Trophoblast cell (in vitro differentiated cells and primary cell): ENCODE measurements at regions not wholly inside any gene's neighbourhood (a gene's known extent, or its start where the extent isn't known, plus 50 kb on each side); places are given as distances from the start of the nearest gene placed in this dataset.
A peak's percentile ranks its signal among the peaks of the same experiment; 100 is the strongest.

Source experiments
- DNase-seq, 2 donors: peaks; one replicate each; pipeline ENCODE4 v3.0.0-alpha.2; 2016
- H2AFZ ChIP-seq: 2 replicates; pipeline ENCODE4 v1.6.1; 2013; ENCODE audit warnings: low read length, moderate library complexity, mild to moderate bottlenecking; ENCODE audit not compliant: insufficient read depth, poor library complexity
- H2AK5ac ChIP-seq: 2 replicates; pipeline ENCODE4 v1.6.1; 2013; ENCODE audit warnings: mild to moderate bottlenecking, low read length
- H2BK120ac ChIP-seq: 2 replicates; pipeline ENCODE4 v1.6.1; 2013; ENCODE audit warnings: low read length, mild to moderate bottlenecking, moderate library complexity; ENCODE audit not compliant: insufficient read depth, poor library complexity
- H2BK12ac ChIP-seq: 2 replicates; pipeline ENCODE4 v1.6.1; 2013; ENCODE audit warnings: mild to moderate bottlenecking, low read length, moderate library complexity
- H2BK5ac ChIP-seq: 2 replicates; pipeline ENCODE4 v1.6.1; 2013; ENCODE audit warnings: low read length, low read depth, moderate library complexity, mild to moderate bottlenecking; ENCODE audit not compliant: poor library complexity
- H3K14ac ChIP-seq: 2 replicates; pipeline ENCODE4 v1.6.1; 2013; ENCODE audit warnings: mild to moderate bottlenecking, low read length
- H3K18ac ChIP-seq: 2 replicates; pipeline ENCODE4 v1.6.1; 2013; ENCODE audit warnings: mild to moderate bottlenecking, low read length
- H3K23ac ChIP-seq: 2 replicates; pipeline ENCODE4 v1.6.1; 2013; ENCODE audit warnings: low read length
- H3K27ac ChIP-seq: 2 replicates; pipeline ENCODE4 v1.5.1; 2013; ENCODE audit warnings: low read depth, mild to moderate bottlenecking, inconsistent platforms, low read length, moderate library complexity
- H3K27me3 ChIP-seq: 2 replicates; pipeline ENCODE4 v1.6.1; 2013; ENCODE audit warnings: inconsistent platforms, mild to moderate bottlenecking, low read length, moderate library complexity; ENCODE audit not compliant: insufficient read depth
- H3K36me3 ChIP-seq, 2 experiments: 1 replicate in 1 of 2; 2 replicates in 1 of 2; pipeline ENCODE4 v1.6.1; 2013; ENCODE audit warnings: low read length in 2 of 2, mild to moderate bottlenecking in 2 of 2, moderate library complexity in 1 of 2; ENCODE audit not compliant: insufficient read depth in 2 of 2, control insufficient read depth in 1 of 2
- H3K4ac ChIP-seq: 2 replicates; pipeline ENCODE4 v1.6.1; 2013; ENCODE audit warnings: low read depth, mild to moderate bottlenecking, low read length, moderate library complexity
- H3K4me1 ChIP-seq, 2 experiments: 1 replicate in 1 of 2; 2 replicates in 1 of 2; pipeline ENCODE4 v1.6.1; 2013; ENCODE audit warnings: low read length in 2 of 2, mild to moderate bottlenecking in 2 of 2, moderate library complexity in 1 of 2; ENCODE audit not compliant: insufficient read depth in 2 of 2, control insufficient read depth in 1 of 2
- H3K4me2 ChIP-seq: 2 replicates; pipeline ENCODE4 v1.6.1; 2013; ENCODE audit warnings: inconsistent platforms, mild to moderate bottlenecking, low read length, moderate library complexity
- H3K4me3 ChIP-seq: 2 replicates; pipeline ENCODE4 v1.5.1; 2013; ENCODE audit warnings: mild to moderate bottlenecking, low read depth, low read length, inconsistent platforms
- H3K79me1 ChIP-seq: one replicate; pipeline ENCODE4 v1.6.1; 2013; ENCODE audit warnings: low read length
- H3K79me2 ChIP-seq: 2 replicates; pipeline ENCODE4 v1.6.1; 2013; ENCODE audit warnings: low read length, mild to moderate bottlenecking; ENCODE audit not compliant: control insufficient read depth, insufficient read depth, poor library complexity
- H3K9ac ChIP-seq: 2 replicates; pipeline ENCODE4 v1.6.1; 2013; ENCODE audit warnings: mild to moderate bottlenecking, low read length
- H3K9me3 ChIP-seq: 2 replicates; pipeline ENCODE4 v1.6.1; 2013; ENCODE audit warnings: low read depth, mild to moderate bottlenecking, control low read depth, inconsistent platforms, low read length; ENCODE audit not compliant: insufficient read depth
- H4K12ac ChIP-seq: 2 replicates; pipeline ENCODE4 v1.6.1; 2013; ENCODE audit warnings: low read depth, mild to moderate bottlenecking, low read length, moderate library complexity
- H4K8ac ChIP-seq: 2 replicates; pipeline ENCODE4 v1.6.1; 2013; ENCODE audit warnings: low read depth, mild to moderate bottlenecking, low read length, moderate library complexity
- H4K91ac ChIP-seq: one replicate; pipeline ENCODE4 v1.6.1; 2013; ENCODE audit warnings: low read depth, mild to moderate bottlenecking, low read length, moderate library complexity
- WGBS: extraction: QIAGEN DNeasy Blood & Tissue Kit; methylation state at CpG from one replicate; pipeline ENCODE4 v1.1.7; 2013; ENCODE audit warnings: missing lambda C conversion rate; ENCODE audit not compliant: insufficient read length, insufficient coverage; ENCODE audit errors: extremely low coverage; 5-methylcytosine and 5-hydroxymethylcytosine counted together

- H2AFZ ChIP-seq = no peak overlapping the region
Observed at GRCh38 chr12:81815611-81816010, 56.5 kb upstream of the PPFIA2 start.

GRCh38 chr12:81811778-81812125 lies 52.6 kb upstream of the PPFIA2 start:
- Histone ChIP-seq H3K79me2 (no peaks in the 10 kb centered on the region), H3K23ac (no peak overlapping the region), H3K4me2 (no peak overlapping the region), H2BK12ac (no peak overlapping the region), H4K8ac (no peak overlapping the region), H3K4ac (no peak overlapping the region), H3K4me1 (no peaks in the 10 kb centered on the region), H3K36me3 (no peaks in the 10 kb centered on the region), H2AFZ (no peak overlapping the region), H3K9me3 (peaks cover 1% of the 10 kb centered on the region), H3K4me3 (no peak overlapping the region), H3K27ac (no peak overlapping the region), H2BK5ac (no peak overlapping the region), H2AK5ac (no peak overlapping the region), H4K12ac (no peak overlapping the region), H3K27me3 (no peaks in the 10 kb centered on the region), H2BK120ac (no peak overlapping the region), H4K91ac (no peak overlapping the region), H3K18ac (no peak overlapping the region), H3K79me1 (no peaks in the 10 kb centered on the region), H3K9ac (no peak overlapping the region), H3K14ac (no peak overlapping the region)
- no peak for DNase-seq
- no CpG with 5 or more reads among the region's 5 CpGs for WGBS

More at GRCh38 chr12:81815611-81816010, 56.5 kb upstream of the PPFIA2 start:
- WGBS = no CpG with 5 or more reads among the region's 2 CpGs
- no peak overlapping the region for H2BK5ac ChIP-seq
- no peak overlapping the region for H3K14ac ChIP-seq
- no peak overlapping the region for H2BK12ac ChIP-seq
- no peak overlapping the region for H3K23ac ChIP-seq
- no peak overlapping the region for H3K18ac ChIP-seq
- H3K9me3 ChIP-seq = peaks cover 1% of the 10 kb centered on the region
- H3K4ac ChIP-seq = no peak overlapping the region
- H3K27me3 ChIP-seq = no peaks in the 10 kb centered on the region
- DNase-seq = no peak
- H3K36me3 ChIP-seq = no peaks in the 10 kb centered on the region
- H3K4me3 ChIP-seq = no peak overlapping the region
- no peak overlapping the region for H2BK120ac ChIP-seq
- no peak overlapping the region for H3K27ac ChIP-seq
- H3K79me1 ChIP-seq = no peaks in the 10 kb centered on the region
- H4K12ac ChIP-seq = no peak overlapping the region
- H4K8ac ChIP-seq = no peak overlapping the region
- H2AK5ac ChIP-seq = no peak overlapping the region
- H3K9ac ChIP-seq = no peak overlapping the region
- H3K4me1 ChIP-seq = no peaks in the 10 kb centered on the region
- no peaks in the 10 kb centered on the region for H3K79me2 ChIP-seq
- no peak overlapping the region for H4K91ac ChIP-seq
- no peak overlapping the region for H3K4me2 ChIP-seq

DNA sequence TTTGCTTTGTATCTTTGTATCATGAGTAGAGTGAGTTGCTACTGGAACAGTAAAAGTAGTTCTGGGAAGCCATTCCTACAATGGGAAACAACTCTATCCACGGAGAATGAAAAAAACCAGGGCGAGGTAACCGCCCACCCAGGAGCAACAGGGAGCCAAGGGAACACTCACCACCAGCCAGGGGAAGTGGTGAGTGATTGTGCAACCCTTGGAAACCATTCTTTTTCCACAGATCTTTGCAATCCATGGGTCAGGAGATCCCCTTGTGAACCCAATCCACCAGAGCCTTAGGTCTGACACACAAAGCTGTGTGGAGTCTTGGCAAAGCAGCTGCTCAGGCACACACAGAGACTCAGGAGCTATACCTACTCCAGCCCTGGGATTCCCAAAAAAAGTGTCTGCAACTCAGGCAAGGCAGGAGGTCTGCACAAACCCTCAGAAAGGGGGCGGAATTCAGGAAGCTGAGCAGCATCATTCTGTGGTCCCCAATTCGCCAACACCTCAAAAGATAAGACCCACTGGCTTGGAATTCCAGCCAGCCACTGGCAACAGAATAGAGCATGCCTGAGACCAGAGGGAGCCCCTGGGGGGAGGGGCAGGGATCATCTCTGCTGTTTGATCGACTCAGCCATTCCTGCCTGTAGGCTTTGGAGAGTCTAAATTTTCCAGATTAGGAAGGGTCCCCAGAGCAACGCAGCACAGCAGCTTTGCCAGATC lies 52.1 kb upstream of the PPFIA2 start:
- no peaks in the 10 kb centered on the region for H3K4me1 ChIP-seq
- H4K91ac ChIP-seq = no peak overlapping the region
- H2AFZ ChIP-seq = no peak overlapping the region
- H3K4me3 ChIP-seq = no peak overlapping the region
- H3K36me3 ChIP-seq = no peaks in the 10 kb centered on the region
- no peak overlapping the region for H3K9ac ChIP-seq
- H4K12ac ChIP-seq = no peak overlapping the region
- H2AK5ac ChIP-seq = no peak overlapping the region
- H3K4me2 ChIP-seq = no peak overlapping the region
- H3K18ac ChIP-seq = no peak overlapping the region
- no peaks in the 10 kb centered on the region for H3K79me1 ChIP-seq
- H3K14ac ChIP-seq = no peak overlapping the region
- no peak overlapping the region for H4K8ac ChIP-seq
- peaks cover 1% of the 10 kb centered on the region for H3K9me3 ChIP-seq
- H3K79me2 ChIP-seq = no peaks in the 10 kb centered on the region
- H3K27me3 ChIP-seq = no peaks in the 10 kb centered on the region
- no peak overlapping the region for H3K27ac ChIP-seq
- H2BK120ac ChIP-seq = no peak overlapping the region
- DNase-seq = no peak
- H2BK12ac ChIP-seq = no peak overlapping the region
- H3K23ac ChIP-seq = no peak overlapping the region
- H2BK5ac ChIP-seq = no peak overlapping the region
- WGBS = no CpG with 5 or more reads among the region's 7 CpGs
- H3K4ac ChIP-seq = no peak overlapping the region

GRCh38 chr12:81809829-81810595 lies 50.9 kb upstream of the PPFIA2 start:
- no CpG with 5 or more reads among the region's 4 CpGs for WGBS

More at GRCh38 chr12:81809829-81810595, 50.9 kb upstream of the PPFIA2 start:
- Histone ChIP-seq H3K23ac (no peak overlapping the region), H3K79me2 (no peaks in the 10 kb centered on the region), H3K27me3 (no peaks in the 10 kb centered on the region), H3K18ac (no peak overlapping the region), H3K9me3 (peaks cover 1% of the 10 kb centered on the region), H4K91ac (no peak overlapping the region), H3K14ac (no peak overlapping the region), H3K4ac (no peak overlapping the region), H4K8ac (no peak overlapping the region), H2BK12ac (no peak overlapping the region), H2BK120ac (no peak overlapping the region), H3K27ac (no peak overlapping the region), H4K12ac (no peak overlapping the region), H3K4me1 (no peaks in the 10 kb centered on the region), H2AFZ (no peak overlapping the region), H2AK5ac (no peak overlapping the region), H3K36me3 (no peaks in the 10 kb centered on the region), H3K4me3 (no peak overlapping the region), H3K4me2 (no peak overlapping the region), H3K79me1 (no peaks in the 10 kb centered on the region), H3K9ac (no peak overlapping the region), H2BK5ac (no peak overlapping the region)
- DNase-seq = peak in 1 of 2 donors; percentile 1
